Uterus (tissue), 2 donors: ENCODE measurements at regions not wholly inside any gene's neighbourhood (a gene's known extent, or its start where the extent isn't known, plus 50 kb on each side); places are given as distances from the start of the nearest gene placed in this dataset.

Experiments used
- POLR2A ChIP-seq, 2 donors: fragments of 450-650 bp; IDR thresholded peaks; one replicate each; pipeline ENCODE4 v1.6.1; 2016; ENCODE audit warnings: antibody characterized with exemption in 2 of 2, mild to moderate bottlenecking in 1 of 2, moderate library complexity in 1 of 2
- TF ChIP-seq, protein P1 (sequence below), 4 experiments: fragments of 200-600 bp in 2 of 4; fragments of 450-650 bp in 2 of 4; sonication (generic) in 2 of 4; IDR thresholded peaks; one replicate each; pipeline ENCODE4 v1.5.1; 2016 to 2019; ENCODE audit warnings: antibody characterized with exemption in 4 of 4, mild to moderate bottlenecking in 2 of 4, moderate library complexity in 1 of 4

DNA sequence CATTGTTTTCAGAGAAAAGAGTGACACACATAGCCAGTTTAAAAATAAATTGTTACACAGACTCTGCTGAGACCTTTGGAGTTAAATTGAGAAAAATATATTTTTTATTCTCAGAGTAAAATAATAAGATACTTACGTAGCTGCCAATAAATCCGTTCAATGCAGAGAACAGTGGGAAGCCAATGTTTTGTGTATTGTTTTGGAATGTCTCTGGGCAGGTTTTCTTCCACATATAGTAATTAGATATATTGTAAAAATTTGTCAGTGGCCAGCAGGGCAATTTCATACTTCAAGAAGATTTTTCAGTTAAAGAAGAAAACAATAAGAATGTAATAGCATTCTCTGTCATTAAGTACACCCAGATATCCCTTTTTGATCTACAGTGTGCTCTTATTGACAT, 999.5 kb upstream of the INTU start:
- no peak for TF ChIP-seq POLR2A (IDR thresholded peaks at IDR 0.05)
- TF ChIP-seq, protein P1, sequence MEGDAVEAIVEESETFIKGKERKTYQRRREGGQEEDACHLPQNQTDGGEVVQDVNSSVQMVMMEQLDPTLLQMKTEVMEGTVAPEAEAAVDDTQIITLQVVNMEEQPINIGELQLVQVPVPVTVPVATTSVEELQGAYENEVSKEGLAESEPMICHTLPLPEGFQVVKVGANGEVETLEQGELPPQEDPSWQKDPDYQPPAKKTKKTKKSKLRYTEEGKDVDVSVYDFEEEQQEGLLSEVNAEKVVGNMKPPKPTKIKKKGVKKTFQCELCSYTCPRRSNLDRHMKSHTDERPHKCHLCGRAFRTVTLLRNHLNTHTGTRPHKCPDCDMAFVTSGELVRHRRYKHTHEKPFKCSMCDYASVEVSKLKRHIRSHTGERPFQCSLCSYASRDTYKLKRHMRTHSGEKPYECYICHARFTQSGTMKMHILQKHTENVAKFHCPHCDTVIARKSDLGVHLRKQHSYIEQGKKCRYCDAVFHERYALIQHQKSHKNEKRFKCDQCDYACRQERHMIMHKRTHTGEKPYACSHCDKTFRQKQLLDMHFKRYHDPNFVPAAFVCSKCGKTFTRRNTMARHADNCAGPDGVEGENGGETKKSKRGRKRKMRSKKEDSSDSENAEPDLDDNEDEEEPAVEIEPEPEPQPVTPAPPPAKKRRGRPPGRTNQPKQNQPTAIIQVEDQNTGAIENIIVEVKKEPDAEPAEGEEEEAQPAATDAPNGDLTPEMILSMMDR (IDR thresholded peaks at IDR 0.05) = no peak
